ENCODE measurements at regions not wholly inside any gene's neighbourhood (a gene's known extent, or its start where the extent isn't known, plus 50 kb on each side); places are given as distances from the start of the nearest gene placed in this dataset.

DNA sequence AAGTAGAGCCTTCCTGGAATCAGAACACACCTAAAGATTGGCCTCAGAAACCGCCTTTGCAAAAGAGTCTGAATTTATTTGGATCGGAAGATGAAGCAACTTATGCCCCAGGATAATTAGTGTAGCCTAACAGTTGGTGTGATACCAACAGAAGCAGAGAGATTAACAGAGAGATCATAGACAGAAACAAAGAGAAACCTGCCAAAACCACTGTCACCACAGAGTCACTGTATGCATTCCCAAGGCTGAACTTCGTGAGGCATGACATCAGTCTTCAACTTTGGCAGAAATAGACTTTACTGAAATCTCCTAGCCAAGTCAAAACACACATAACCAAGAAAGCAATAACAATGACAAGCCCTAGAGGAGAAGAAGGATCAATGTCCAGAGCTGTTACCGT lies 361.8 kb downstream of the ELAVL2 start:
- no peak for DNase-seq

DNA sequence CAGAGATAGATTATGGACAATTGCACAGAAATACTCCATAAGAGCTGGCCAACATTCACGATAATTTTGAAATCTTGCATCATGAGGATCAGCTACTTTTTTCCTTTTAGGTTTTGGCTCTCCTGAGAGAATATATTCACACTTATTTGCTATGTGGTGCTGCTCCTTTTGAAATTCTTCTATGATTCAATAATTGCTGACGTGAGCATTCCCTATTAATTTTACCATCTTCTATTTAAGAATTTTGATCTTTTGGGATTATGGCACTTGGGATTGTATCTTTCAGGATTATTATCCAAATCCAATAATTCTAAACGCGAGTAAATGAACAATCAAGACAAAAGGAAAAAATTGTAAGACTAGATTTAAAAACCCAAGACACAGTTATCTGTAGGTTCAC lies 358.8 kb downstream of the ELAVL2 start:
- no peak for DNase-seq

GRCh38 chr9:23477908-23478307 lies 348.1 kb downstream of the ELAVL2 start:
- DNase-seq: no peak

DNA sequence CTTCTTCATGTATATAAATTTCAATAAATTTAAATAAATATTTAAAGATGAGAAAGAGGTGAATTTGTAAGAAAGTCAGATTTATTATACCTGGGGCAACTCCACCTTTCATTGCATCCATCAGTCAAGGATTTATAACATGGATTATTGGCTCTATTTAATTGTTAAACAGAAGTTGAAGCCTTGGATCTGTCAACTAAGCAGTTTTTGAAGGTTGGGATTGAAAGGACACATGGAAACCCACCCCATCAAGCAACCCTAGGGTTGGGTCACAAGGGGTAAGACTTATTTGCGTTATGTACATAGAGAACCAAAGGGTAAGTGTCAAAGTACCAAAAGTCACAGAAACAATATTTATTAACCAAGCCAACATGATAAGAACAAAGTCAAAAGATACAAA lies 342.5 kb downstream of the ELAVL2 start:
- no peak for DNase-seq

- peak; percentile 53 for DNase-seq
These were observed 333.7 kb downstream of the ELAVL2 start for GRCh38 chr9:23492126-23493002.

GRCh38 chr9:23493219-23493618 lies 332.8 kb downstream of the ELAVL2 start:
- no peak for DNase-seq

GRCh38 chr9:23496489-23497136 lies 329.4 kb downstream of the ELAVL2 start:
- no peak for DNase-seq

DNA sequence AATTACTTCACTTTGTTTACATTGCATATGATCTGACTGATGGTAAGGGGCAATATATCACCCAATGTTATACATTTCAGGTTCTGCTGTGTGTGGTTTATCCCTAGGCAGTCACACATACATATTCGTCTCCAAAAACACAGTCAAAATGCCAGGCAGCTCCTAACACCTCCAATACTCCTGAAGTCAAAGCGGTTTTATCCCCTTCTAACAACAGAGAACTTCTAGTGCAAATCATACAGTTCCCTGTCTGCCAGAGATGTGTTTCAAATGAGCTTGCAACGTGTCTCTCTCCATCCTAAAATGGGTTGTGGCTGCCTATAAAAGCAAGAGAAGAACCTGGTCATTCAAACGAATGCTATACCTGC lies 328.9 kb downstream of the ELAVL2 start:
- DNase-seq: no peak

- no peak for DNase-seq
These were observed 324.0 kb downstream of the ELAVL2 start for GRCh38 chr9:23502004-23502403.

DNA sequence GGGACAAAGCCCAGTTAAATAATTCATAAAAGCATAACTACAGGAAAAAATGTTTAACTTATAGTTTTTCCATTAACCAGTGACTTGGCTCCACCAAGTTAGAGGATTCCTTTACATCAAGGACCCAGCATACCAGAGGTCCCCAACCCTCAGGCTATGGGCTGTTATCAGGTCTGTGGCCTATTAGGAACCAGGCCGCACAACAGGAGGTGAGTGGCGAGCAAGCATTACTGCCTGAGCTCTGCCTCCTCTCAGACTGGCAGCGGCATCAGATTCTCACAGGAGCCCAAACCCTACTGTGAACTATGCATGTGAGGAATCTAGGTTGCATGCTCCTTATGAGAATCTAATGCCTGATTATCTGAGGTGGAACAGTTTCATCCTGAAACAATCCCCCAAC lies 303.1 kb downstream of the ELAVL2 start:
- DNase-seq: no peak

GRCh38 chr9:23524607-23525155 lies 301.4 kb downstream of the ELAVL2 start:
- DNase-seq: no peak

GRCh38 chr9:23526806-23527205 lies 299.2 kb downstream of the ELAVL2 start:
- no peak for DNase-seq

GRCh38 chr9:23532282-23532681 lies 293.8 kb downstream of the ELAVL2 start:
- no peak for DNase-seq

DNA sequence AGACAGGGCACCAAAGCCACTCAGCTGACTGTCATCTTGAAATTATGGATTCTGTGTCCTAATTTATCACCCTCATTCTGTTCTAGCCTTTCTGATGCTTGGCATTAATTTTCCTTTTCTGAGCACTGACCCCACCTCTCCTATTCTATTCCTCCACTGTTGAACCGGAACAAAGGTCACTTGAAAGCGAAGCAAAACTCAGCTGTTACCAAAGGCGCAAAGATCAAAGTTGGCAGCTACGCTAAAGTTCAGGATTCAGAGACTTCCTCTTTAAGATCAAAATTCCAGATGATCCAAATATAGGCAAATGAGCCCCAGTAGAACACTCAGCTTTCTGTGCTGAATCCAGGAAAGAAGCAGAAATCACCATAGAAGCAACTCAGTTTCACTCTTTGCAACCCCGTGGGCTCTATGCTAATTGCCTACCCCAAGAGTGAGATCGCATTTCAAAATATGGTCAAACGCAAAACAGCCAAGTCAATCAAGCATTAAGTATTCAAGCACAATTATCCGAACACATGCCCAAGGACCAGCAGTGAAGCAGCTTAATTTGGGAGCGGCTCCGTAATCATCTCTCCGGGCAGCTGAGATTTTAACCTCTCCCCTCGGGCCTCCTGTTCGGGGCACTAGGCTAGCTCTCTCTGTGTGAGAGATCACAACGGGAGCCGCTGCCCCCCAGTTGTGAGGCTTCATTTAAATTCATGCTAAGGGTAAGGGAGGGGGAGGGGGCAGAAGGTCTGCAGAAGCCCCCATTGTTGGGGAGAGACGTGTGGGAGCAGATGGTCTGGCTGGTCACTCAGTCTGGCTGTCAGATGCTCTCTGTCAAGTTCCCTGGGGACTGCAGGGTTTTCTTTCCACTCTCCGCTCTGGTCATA lies 288.6 kb downstream of the ELAVL2 start:
- DNase-seq: no peak

GRCh38 chr9:23538067-23538402 lies 288.0 kb downstream of the ELAVL2 start:
- no peak for DNase-seq

DNA sequence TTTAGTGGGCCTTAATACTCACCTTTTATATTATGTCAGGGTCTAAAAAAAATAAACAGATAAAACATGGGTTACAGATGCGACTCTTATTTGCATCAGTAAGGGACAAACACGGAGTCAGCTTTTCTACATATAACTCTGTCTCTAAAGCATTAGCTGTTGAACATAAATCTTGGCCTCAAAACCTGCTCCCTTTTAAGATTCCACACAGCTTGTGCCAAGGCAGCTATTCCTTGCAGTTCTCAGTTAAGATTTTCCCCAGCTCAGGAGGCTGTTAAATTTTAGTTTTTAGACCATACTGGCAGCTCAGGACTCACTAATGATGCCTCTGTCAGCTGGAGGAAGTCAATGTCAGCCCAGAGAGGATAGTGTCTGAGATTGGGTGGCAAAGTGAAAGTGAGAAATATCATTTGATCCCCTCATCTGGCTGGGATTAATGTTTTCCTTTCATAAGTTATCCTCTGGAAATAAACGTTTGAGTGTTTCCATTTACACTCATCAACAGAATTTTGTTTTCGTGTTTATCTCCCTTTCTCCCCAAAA lies 287.5 kb downstream of the ELAVL2 start:
- no peak for DNase-seq

- no peak for DNase-seq
These were observed 286.7 kb downstream of the ELAVL2 start for GRCh38 chr9:23539311-23539710.

DNA sequence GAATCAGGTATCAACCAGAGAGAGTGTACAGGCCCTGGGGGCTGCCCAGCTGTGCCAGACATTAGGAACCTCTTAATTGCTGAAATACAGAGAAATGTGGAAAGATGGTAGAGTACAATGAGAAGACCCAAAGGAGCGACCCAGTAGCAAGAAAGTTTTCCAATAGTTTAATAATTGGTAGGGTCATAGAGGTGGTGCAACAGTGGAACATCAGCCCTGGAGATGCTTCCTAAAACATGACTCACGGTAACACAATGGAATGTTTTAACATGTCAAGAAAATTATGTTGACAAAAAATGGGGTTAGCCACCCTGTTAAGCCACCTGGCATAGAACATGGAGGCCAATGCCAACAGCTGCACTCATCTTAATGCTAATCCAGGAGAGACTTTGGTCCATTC lies 284.1 kb downstream of the ELAVL2 start:
- no peak for DNase-seq

GRCh38 chr9:23542438-23542837 lies 283.6 kb downstream of the ELAVL2 start:
- no peak for DNase-seq

DNA sequence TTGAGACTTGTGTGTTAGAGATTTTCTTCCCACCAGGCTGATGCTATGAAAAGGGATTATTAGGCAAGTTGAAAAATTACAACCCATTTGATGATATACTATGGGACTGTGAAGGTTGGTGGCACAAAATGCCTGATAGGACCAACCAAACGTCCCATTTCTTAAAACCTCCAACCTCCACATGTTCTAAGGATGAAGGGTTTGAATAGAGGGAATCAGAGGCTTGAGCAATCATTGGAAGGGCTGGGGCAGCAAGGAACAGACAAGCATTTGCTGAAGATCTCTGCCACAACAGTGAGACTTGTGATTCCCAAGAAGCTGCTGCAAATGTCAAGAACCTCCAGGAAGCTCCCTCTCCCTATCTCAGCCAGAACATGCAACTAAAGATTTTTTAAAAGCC lies 283.1 kb downstream of the ELAVL2 start:
- DNase-seq: no peak

- no peak for DNase-seq
These were observed 282.6 kb downstream of the ELAVL2 start for GRCh38 chr9:23543419-23543818.

- no peak for DNase-seq
These were observed 280.3 kb downstream of the ELAVL2 start for GRCh38 chr9:23545728-23546127.

DNA sequence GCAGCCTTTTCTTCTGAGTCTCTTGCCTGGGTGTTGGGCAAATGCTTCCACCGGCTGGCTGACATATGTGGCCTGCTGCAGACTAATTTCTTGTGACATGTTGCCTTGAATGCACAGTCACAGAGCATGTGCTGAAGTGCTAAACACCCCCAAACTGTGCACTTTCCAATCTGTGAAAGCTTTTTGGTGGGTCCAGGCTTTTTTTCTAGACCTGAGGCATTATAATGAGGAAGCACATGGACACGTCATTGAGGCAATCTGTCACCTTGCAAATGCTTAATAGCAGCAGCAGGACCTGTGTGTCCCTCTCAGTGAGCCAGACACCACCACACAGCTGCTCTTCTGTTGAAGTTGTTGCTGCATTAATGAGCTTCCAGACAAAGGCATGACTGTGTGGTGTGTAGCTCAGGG lies 274.7 kb downstream of the ELAVL2 start:
- DNase-seq: peak; percentile 29
